ENCODE measurements at regions not wholly inside any gene's neighbourhood (a gene's known extent, or its start where the extent isn't known, plus 50 kb on each side); places are given as distances from the start of the nearest gene placed in this dataset.

- TF ChIP-seq CTCF (IDR thresholded peaks at IDR 0.05) (no peak), POLR2A (IDR thresholded peaks at IDR 0.05) (no peak)
Measured at GRCh38 chr9:24351973-24352372, 193.7 kb downstream of the IZUMO3 start.

All from esophagus squamous epithelium (tissue), 4 donors.